Adrenal gland (tissue), 9 donors: ENCODE measurements at regions not wholly inside any gene's neighbourhood (a gene's known extent, or its start where the extent isn't known, plus 50 kb on each side); places are given as distances from the start of the nearest gene placed in this dataset.
A peak's percentile ranks its signal among the peaks of the same experiment; 100 is the strongest.

Source experiments
- DNase-seq, 7 donors: peaks; one replicate each; pipeline ENCODE4 v3.0.0-alpha.2; 2019 to 2020
- H3K27ac ChIP-seq, 5 donors: fragments of 200-600 bp; sonication (generic) in 4 of 5; 1 replicate in 3 of 5; 2 replicates in 2 of 5; pipeline versions ENCODE4 v1.5.1 to v1.8.0; 2016 to 2020; ENCODE audit warnings: mild to moderate bottlenecking in 1 of 5
- H3K27me3 ChIP-seq: fragments of 200-600 bp; 2 replicates; pipeline ENCODE4 v1.8.0; 2021
- H3K36me3 ChIP-seq, 2 donors: fragments of 200-600 bp; replicated peaks in 1 of 2; 1 replicate in 1 of 2; 2 replicates in 1 of 2; pipeline versions ENCODE4 v1.5.1 to v1.8.0; 2018 to 2022
- H3K4me1 ChIP-seq, 2 donors: fragments of 200-600 bp; replicated peaks in 1 of 2; 1 replicate in 1 of 2; 2 replicates in 1 of 2; pipeline versions ENCODE4 v1.5.1 to v1.8.0; 2018 to 2021
- H3K4me3 ChIP-seq, 4 donors: fragments of 200-600 bp; sonication (generic) in 3 of 4; one replicate each; pipeline ENCODE4 v1.5.1; 2016 to 2018
- H3K9me3 ChIP-seq, 3 donors: fragments of 200-600 bp; sonication (generic) in 1 of 3; replicated peaks in 1 of 3; 1 replicate in 2 of 3; 2 replicates in 1 of 3; pipeline versions ENCODE4 v1.5.1 to v1.8.0; 2016 to 2021
- POLR2A ChIP-seq, 2 donors: fragments of 450-650 bp; IDR thresholded peaks; one replicate each; pipeline ENCODE4 v1.6.1; 2017; ENCODE audit warnings: antibody characterized with exemption in 2 of 2, mild to moderate bottlenecking in 2 of 2, moderate library complexity in 1 of 2
- WGBS, 4 donors: extraction: QIAGEN DNeasy Blood & Tissue Kit in 2 of 4; methylation state at CpG; one replicate each; pipeline versions ENCODE4 v1.1.5 to v1.1.7; 2013 to 2017; 5-methylcytosine and 5-hydroxymethylcytosine counted together
- intact Hi-C, 2 donors: fragments of 100-400 bp; cut with DNase I; formaldehyde crosslinking; loops; one replicate each; pipeline versions ENCODE4 v1.14.1 to v1.15.0; 2022 to 2023
- TF ChIP-seq, protein P1 (sequence below), 6 experiments: fragments of 450-650 bp in 4 of 6; fragments of 200-600 bp in 2 of 6; sonication (generic) in 1 of 6; IDR thresholded peaks; 1 replicate in 5 of 6; 2 replicates in 1 of 6; pipeline versions ENCODE4 v1.5.1 to v1.8.0; 2016 to 2021; ENCODE audit warnings: antibody characterized with exemption in 6 of 6, mild to moderate bottlenecking in 2 of 6, moderate library complexity in 1 of 6
- donor health status: healthy with polysubstance abuse.
- donor health status: Bipolar disorder and iron deficiency.
- donor health status: DM: yes; HTN: yes; CAD: no.
- donor health status: DM: no; HTN: no; CAD: no.
- donor health status: DM: no; HTN: no; CAD: no.

GRCh38 chr2:39568116-39568515 lies 97.6 kb upstream of the TMEM178A start:
- peak overlapping the region in 2 of 5 donors; percentile 18 to 63 for H3K27ac ChIP-seq
- peaks cover 33 to 40% of the 10 kb centered on the region in 2 donors for H3K4me1 ChIP-seq
- no peak for TF ChIP-seq POLR2A (IDR thresholded peaks at IDR 0.05)
- TF ChIP-seq, protein P1, sequence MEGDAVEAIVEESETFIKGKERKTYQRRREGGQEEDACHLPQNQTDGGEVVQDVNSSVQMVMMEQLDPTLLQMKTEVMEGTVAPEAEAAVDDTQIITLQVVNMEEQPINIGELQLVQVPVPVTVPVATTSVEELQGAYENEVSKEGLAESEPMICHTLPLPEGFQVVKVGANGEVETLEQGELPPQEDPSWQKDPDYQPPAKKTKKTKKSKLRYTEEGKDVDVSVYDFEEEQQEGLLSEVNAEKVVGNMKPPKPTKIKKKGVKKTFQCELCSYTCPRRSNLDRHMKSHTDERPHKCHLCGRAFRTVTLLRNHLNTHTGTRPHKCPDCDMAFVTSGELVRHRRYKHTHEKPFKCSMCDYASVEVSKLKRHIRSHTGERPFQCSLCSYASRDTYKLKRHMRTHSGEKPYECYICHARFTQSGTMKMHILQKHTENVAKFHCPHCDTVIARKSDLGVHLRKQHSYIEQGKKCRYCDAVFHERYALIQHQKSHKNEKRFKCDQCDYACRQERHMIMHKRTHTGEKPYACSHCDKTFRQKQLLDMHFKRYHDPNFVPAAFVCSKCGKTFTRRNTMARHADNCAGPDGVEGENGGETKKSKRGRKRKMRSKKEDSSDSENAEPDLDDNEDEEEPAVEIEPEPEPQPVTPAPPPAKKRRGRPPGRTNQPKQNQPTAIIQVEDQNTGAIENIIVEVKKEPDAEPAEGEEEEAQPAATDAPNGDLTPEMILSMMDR (IDR thresholded peaks at IDR 0.05): no peak
- intact Hi-C loops: no loop called here
- H3K36me3 ChIP-seq: no peaks in the 10 kb centered on the region
- peaks cover 3 to 7% (median 5%) of the 10 kb centered on the region in 3 donors for H3K9me3 ChIP-seq
- no peaks in the 10 kb centered on the region for H3K27me3 ChIP-seq
- H3K4me3 ChIP-seq: no peak overlapping the region
- 89 to 95% (median 91%) methylated on average over 5 of the region's 5 CpGs for WGBS, 4 donors
- DNase-seq: no peak

DNA sequence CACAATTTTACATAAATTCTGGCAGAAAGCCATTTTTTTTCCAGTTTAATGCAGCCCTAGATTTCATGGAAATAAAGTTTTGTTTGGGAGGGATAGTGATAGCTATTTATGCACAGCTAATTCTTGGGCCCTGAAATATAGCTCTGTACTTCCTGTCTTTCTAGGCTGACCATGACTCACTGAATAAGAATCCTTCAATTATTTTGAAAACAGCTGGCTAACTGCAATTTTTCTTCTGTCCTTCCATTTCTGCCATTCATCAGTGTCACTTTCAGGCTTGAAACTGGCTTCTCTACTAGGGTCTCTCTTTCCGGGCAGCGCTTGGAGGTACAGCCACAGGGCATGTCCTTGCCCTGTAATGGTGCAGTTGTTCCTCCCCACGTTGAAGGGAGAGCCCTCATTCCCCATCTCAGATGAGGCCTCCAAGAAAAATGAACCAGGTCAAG lies 97.1 kb upstream of the TMEM178A start:
- TF ChIP-seq, protein P1 (IDR thresholded peaks at IDR 0.05): no peak
- TF ChIP-seq POLR2A (IDR thresholded peaks at IDR 0.05): no peak
- Histone ChIP-seq H3K9me3 (peaks cover 2 to 3% (median 2%) of the 10 kb centered on the region in 3 donors), H3K36me3 (no peaks in the 10 kb centered on the region), H3K4me3 (no peak overlapping the region), H3K27me3 (no peaks in the 10 kb centered on the region), H3K4me1 (peaks cover 33 to 40% of the 10 kb centered on the region in 2 donors), H3K27ac (peak overlapping the region in 4 of 5 donors; percentile 21 to 63 (median 34))
- DNase-seq: peak in 4 of 7 donors; percentile 16 to 56 (median 24)
- intact Hi-C loops: no loop called here
- WGBS, 4 donors: 3 to 25% (median 16%) methylated on average over 3 of the region's 3 CpGs

GRCh38 chr2:39570130-39570555 lies 95.6 kb upstream of the TMEM178A start:
- Histone ChIP-seq H3K4me1 (peaks cover 33 to 40% of the 10 kb centered on the region in 2 donors), H3K4me3 (no peak overlapping the region), H3K9me3 (no peaks in the 10 kb centered on the region), H3K27me3 (no peaks in the 10 kb centered on the region), H3K27ac (peak overlapping the region in 1 of 5 donors; percentile 31), H3K36me3 (no peaks in the 10 kb centered on the region)
- TF ChIP-seq, protein P1 (IDR thresholded peaks at IDR 0.05): no peak
- no peak for TF ChIP-seq POLR2A (IDR thresholded peaks at IDR 0.05)
- no peak for DNase-seq
- intact Hi-C loops: no loop called here
- 89 to 100% (median 96%) methylated on average over 1 of the region's 1 CpG for WGBS, 4 donors

DNA sequence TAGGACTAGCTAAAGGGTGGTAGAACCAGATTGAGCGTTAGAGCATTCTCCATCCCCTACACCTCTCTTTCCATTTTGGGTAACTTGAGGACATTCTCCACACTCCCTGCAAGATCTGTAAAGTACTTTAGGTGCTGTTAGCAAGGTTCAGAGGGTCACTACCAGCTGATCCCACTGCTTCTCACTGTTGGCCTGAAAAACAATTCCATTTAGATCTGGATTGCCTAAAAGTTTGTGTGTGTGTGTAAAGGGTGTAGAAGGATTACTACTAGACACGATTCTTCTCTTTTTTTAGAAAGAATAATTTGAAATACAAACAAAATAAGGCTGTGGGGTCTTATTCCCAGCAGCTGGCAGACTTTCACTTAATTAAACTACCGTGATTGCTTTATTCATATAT lies 95.1 kb upstream of the TMEM178A start:
- TF ChIP-seq POLR2A (IDR thresholded peaks at IDR 0.05): no peak
- TF ChIP-seq, protein P1 (IDR thresholded peaks at IDR 0.05): no peak
- no peaks in the 10 kb centered on the region for H3K36me3 ChIP-seq
- H3K27ac ChIP-seq: peak overlapping the region in 3 of 5 donors; percentile 1 to 44 (median 2)
- intact Hi-C loops: no loop called here
- peaks cover 33 to 40% of the 10 kb centered on the region in 2 donors for H3K4me1 ChIP-seq
- DNase-seq: no peak
- no peaks in the 10 kb centered on the region for H3K27me3 ChIP-seq
- no peak overlapping the region for H3K4me3 ChIP-seq
- H3K9me3 ChIP-seq: no peaks in the 10 kb centered on the region
- 68 to 70% (median 69%) methylated on average over 3 of the region's 3 CpGs for WGBS, 4 donors
